GM18498 (cell line): ENCODE measurements at regions not wholly inside any gene's neighbourhood (a gene's known extent, or its start where the extent isn't known, plus 50 kb on each side); places are given as distances from the start of the nearest gene placed in this dataset.

Experiments
- ATAC-seq: cut with Tn5 transposase; IDR thresholded peaks from one replicate; pipeline ENCODE4 v1.9.1; 2021; ENCODE audit warnings: mild to moderate bottlenecking, moderate library complexity; ENCODE audit not compliant: unreplicated experiment

- ATAC-seq = no peak
Observed at GRCh38 chr13:87868731-87869130, 197.6 kb downstream of the SLITRK5 start.

- ATAC-seq = no peak
Observed at GRCh38 chr13:87872813-87873212, 201.6 kb downstream of the SLITRK5 start.

- ATAC-seq = no peak
Observed at GRCh38 chr13:87877477-87877876, 206.3 kb downstream of the SLITRK5 start.

GRCh38 chr13:87878706-87879105, 207.5 kb downstream of the SLITRK5 start:
- ATAC-seq = no peak

- ATAC-seq = no peak
Observed at GRCh38 chr13:87884884-87885283, 213.7 kb downstream of the SLITRK5 start.

- no peak for ATAC-seq
Observed at GRCh38 chr13:87887459-87888123, 216.4 kb downstream of the SLITRK5 start.

- no peak for ATAC-seq
Observed at GRCh38 chr13:87889254-87889653, 218.1 kb downstream of the SLITRK5 start.

GRCh38 chr13:87893186-87893585, 222.0 kb downstream of the SLITRK5 start:
- no peak for ATAC-seq

GRCh38 chr13:87894059-87894458, 222.9 kb downstream of the SLITRK5 start:
- no peak for ATAC-seq

GRCh38 chr13:87903553-87903952, 232.4 kb downstream of the SLITRK5 start:
- ATAC-seq = no peak

- ATAC-seq = no peak
Observed at GRCh38 chr13:87906411-87906810, 235.2 kb downstream of the SLITRK5 start.

- ATAC-seq = no peak
Observed at GRCh38 chr13:87907202-87907601, 236.0 kb downstream of the SLITRK5 start.

- ATAC-seq = no peak
Observed at GRCh38 chr13:87919956-87920355, 248.8 kb downstream of the SLITRK5 start.

GRCh38 chr13:87923753-87924152, 252.6 kb downstream of the SLITRK5 start:
- ATAC-seq = no peak

GRCh38 chr13:87925006-87925405, 253.8 kb downstream of the SLITRK5 start:
- ATAC-seq = no peak

- ATAC-seq = no peak
Observed at GRCh38 chr13:87940776-87941175, 269.6 kb downstream of the SLITRK5 start.

GRCh38 chr13:87941226-87941625, 270.1 kb downstream of the SLITRK5 start:
- no peak for ATAC-seq

- ATAC-seq = no peak
Observed at GRCh38 chr13:87942205-87942604, 271.0 kb downstream of the SLITRK5 start.

GRCh38 chr13:87944038-87944437, 272.9 kb downstream of the SLITRK5 start:
- no peak for ATAC-seq

- no peak for ATAC-seq
Observed at GRCh38 chr13:87952377-87952776, 281.2 kb downstream of the SLITRK5 start.

- no peak for ATAC-seq
Observed at GRCh38 chr13:87953381-87953780, 282.2 kb downstream of the SLITRK5 start.

- ATAC-seq = no peak
Observed at GRCh38 chr13:87954091-87954490, 282.9 kb downstream of the SLITRK5 start.

- ATAC-seq = no peak
Observed at GRCh38 chr13:87961546-87961945, 290.4 kb downstream of the SLITRK5 start.
